ENCODE measurements at regions not wholly inside any gene's neighbourhood (a gene's known extent, or its start where the extent isn't known, plus 50 kb on each side); places are given as distances from the start of the nearest gene placed in this dataset.

GRCh38 chr7:85940798-85941197, 702.9 kb upstream of the GRM3 start:
- Mint-ChIP-seq H3K36me3 (ENCODE audit: insufficient read depth, unreplicated experiment) (no peaks in the 10 kb centered on the region), H3K9me3 (ENCODE audit: unreplicated experiment) (peaks cover 4% of the 10 kb centered on the region), H3K4me1 (ENCODE audit: insufficient read depth, unreplicated experiment) (no peaks in the 10 kb centered on the region), H3K4me3 (ENCODE audit: unreplicated experiment) (no peak overlapping the region), H3K27me3 (ENCODE audit: insufficient read depth, unreplicated experiment) (peaks cover 15% of the 10 kb centered on the region), H3K27ac (ENCODE audit: low read depth, unreplicated experiment) (no peak overlapping the region)
- ChIA-PET POLR2A (no interaction called here), CTCF (no interaction called here)
- no peak for TF ChIP-seq CTCF (IDR thresholded peaks at IDR 0.05; ENCODE audit: unreplicated experiment)
- intact Hi-C loops (cut with micrococcal nuclease) = no loop called here
- no peak for DNase-seq (ENCODE audit: unreplicated experiment)
- no TSS peak for BruUV-seq (replicated peaks)

- intact Hi-C loops (cut with micrococcal nuclease) = no loop called here
- H3K4me3 Mint-ChIP-seq (ENCODE audit: unreplicated experiment) = no peak overlapping the region
- H3K27me3 Mint-ChIP-seq (ENCODE audit: insufficient read depth, unreplicated experiment) = peaks cover 6% of the 10 kb centered on the region
- CTCF ChIA-PET = no interaction called here
- DNase-seq (ENCODE audit: unreplicated experiment) = no peak
- H3K27ac Mint-ChIP-seq (ENCODE audit: low read depth, unreplicated experiment) = no peak overlapping the region
- POLR2A ChIA-PET = no interaction called here
- no peaks in the 10 kb centered on the region for H3K36me3 Mint-ChIP-seq (ENCODE audit: insufficient read depth, unreplicated experiment)
- TF ChIP-seq CTCF (IDR thresholded peaks at IDR 0.05; ENCODE audit: unreplicated experiment) = no peak
- peaks cover 11% of the 10 kb centered on the region for H3K9me3 Mint-ChIP-seq (ENCODE audit: unreplicated experiment)
- H3K4me1 Mint-ChIP-seq (ENCODE audit: insufficient read depth, unreplicated experiment) = no peaks in the 10 kb centered on the region
- no TSS peak for BruUV-seq (replicated peaks)
These were observed 711.8 kb upstream of the GRM3 start for GRCh38 chr7:85931919-85932318.

- no TSS peak for BruUV-seq (replicated peaks)
- H3K36me3 Mint-ChIP-seq (ENCODE audit: insufficient read depth, unreplicated experiment) = no peaks in the 10 kb centered on the region
- intact Hi-C loops (cut with micrococcal nuclease) = no loop called here
- no peak for TF ChIP-seq CTCF (IDR thresholded peaks at IDR 0.05; ENCODE audit: unreplicated experiment)
- no peaks in the 10 kb centered on the region for H3K9me3 Mint-ChIP-seq (ENCODE audit: unreplicated experiment)
- no peaks in the 10 kb centered on the region for H3K4me1 Mint-ChIP-seq (ENCODE audit: insufficient read depth, unreplicated experiment)
- ChIA-PET POLR2A (no interaction called here), CTCF (interaction anchor here (1.5 kb wide), 1 partner anchor 541 kb away, joined by 6 read pairs; no protein-coding TSS in a partner anchor)
- peaks cover 9% of the 10 kb centered on the region for H3K27me3 Mint-ChIP-seq (ENCODE audit: insufficient read depth, unreplicated experiment)
- no peak for DNase-seq (ENCODE audit: unreplicated experiment)
- no peak overlapping the region for H3K4me3 Mint-ChIP-seq (ENCODE audit: unreplicated experiment)
- no peak overlapping the region for H3K27ac Mint-ChIP-seq (ENCODE audit: low read depth, unreplicated experiment)
These were observed 715.2 kb upstream of the GRM3 start for GRCh38 chr7:85928500-85928899.

- H3K4me1 Mint-ChIP-seq (ENCODE audit: insufficient read depth, unreplicated experiment) = no peaks in the 10 kb centered on the region
- DNase-seq (ENCODE audit: unreplicated experiment) = no peak
- intact Hi-C loops (cut with micrococcal nuclease) = no loop called here
- H3K4me3 Mint-ChIP-seq (ENCODE audit: unreplicated experiment) = no peak overlapping the region
- H3K9me3 Mint-ChIP-seq (ENCODE audit: unreplicated experiment) = no peaks in the 10 kb centered on the region
- no peak overlapping the region for H3K27ac Mint-ChIP-seq (ENCODE audit: low read depth, unreplicated experiment)
- ChIA-PET POLR2A (no interaction called here), CTCF (no interaction called here)
- no peak for TF ChIP-seq CTCF (IDR thresholded peaks at IDR 0.05; ENCODE audit: unreplicated experiment)
- no TSS peak for BruUV-seq (replicated peaks)
- H3K36me3 Mint-ChIP-seq (ENCODE audit: insufficient read depth, unreplicated experiment) = no peaks in the 10 kb centered on the region
- H3K27me3 Mint-ChIP-seq (ENCODE audit: insufficient read depth, unreplicated experiment) = peaks cover 10% of the 10 kb centered on the region
These were observed 716.5 kb upstream of the GRM3 start for GRCh38 chr7:85927226-85927625.

Data from MCF 10A (cell line).